ENCODE measurements at regions not wholly inside any gene's neighbourhood (a gene's known extent, or its start where the extent isn't known, plus 50 kb on each side); places are given as distances from the start of the nearest gene placed in this dataset.

DNA sequence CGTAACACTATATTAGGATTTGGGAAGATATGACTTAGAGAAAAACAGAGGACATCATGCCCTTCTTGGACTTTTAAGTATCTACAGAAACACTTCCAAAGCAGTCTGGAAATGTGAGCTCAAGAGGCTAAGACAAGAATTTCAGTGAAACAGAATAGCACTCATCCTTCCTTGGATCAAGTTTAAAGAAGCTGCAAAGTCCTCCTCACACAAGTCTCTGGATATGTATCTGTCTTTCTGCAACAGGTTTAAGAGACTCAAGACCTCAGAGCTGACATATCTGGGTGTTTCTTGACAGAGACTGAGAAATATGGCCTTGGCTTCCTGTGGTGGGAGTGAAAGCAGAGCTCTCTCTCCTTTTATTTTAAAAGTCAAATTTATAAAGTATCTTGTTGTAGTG lies 82.5 kb upstream of the GIMD1 start:
- H3K27ac Mint-ChIP-seq: no peak overlapping the region
- Histone ChIP-seq H4K20me1 (ENCODE audit: control insufficient read depth, insufficient read depth, insufficient read length) (no peaks in the 10 kb centered on the region), H2BK20ac (ENCODE audit: low read depth, low read length, poor library complexity, severe bottlenecking) (no peak overlapping the region), H3K27ac (ENCODE audit: insufficient read length, low read depth, low read length) (no peak overlapping the region), H3K79me2 (ENCODE audit: insufficient read depth, low read length) (no peaks in the 10 kb centered on the region), H2BK120ac (ENCODE audit: low read depth, low read length, poor library complexity, severe bottlenecking) (no peak overlapping the region), H3K9me3 (ENCODE audit: control insufficient read depth, low read depth, low read length) (no peaks in the 10 kb centered on the region), H3K23me2 (ENCODE audit: insufficient read length, low read depth, low read length, poor library complexity, severe bottlenecking) (no peaks in the 10 kb centered on the region), H2AK5ac (ENCODE audit: insufficient read length, low read length) (no peak overlapping the region), H3K27me3 (ENCODE audit: insufficient read depth, low read length) (no peaks in the 10 kb centered on the region), H4K91ac (ENCODE audit: insufficient read length, low read depth, low read length) (no peak overlapping the region), H3K18ac (ENCODE audit: insufficient read length, low read depth, low read length) (no peak overlapping the region), H3K4ac (ENCODE audit: low read depth, low read length) (no peak overlapping the region), H3K4me2 (ENCODE audit: insufficient read depth, insufficient read length, low read length) (no peak overlapping the region), H4K8ac (replicated peaks; ENCODE audit: insufficient read length, low read depth, low read length) (no peak overlapping the region), H2BK15ac (ENCODE audit: low read depth, low read length) (no peak overlapping the region), H3K14ac (ENCODE audit: insufficient read depth, low read length) (no peak overlapping the region), H3K23ac (ENCODE audit: insufficient read length, low read depth, low read length) (no peak overlapping the region), H2BK5ac (ENCODE audit: insufficient read length, low read length) (no peak overlapping the region), H3K9ac (ENCODE audit: extremely low read depth, insufficient read length, low read length) (no peak overlapping the region), H4K5ac (ENCODE audit: insufficient read length, low read depth, low read length) (no peak overlapping the region), H3K79me1 (ENCODE audit: insufficient read depth, low read depth, low read length, poor library complexity, severe bottlenecking) (no peaks in the 10 kb centered on the region), H3K4me1 (ENCODE audit: insufficient read depth, low read length) (no peaks in the 10 kb centered on the region), H3K56ac (ENCODE audit: insufficient read length, low read depth, low read length) (no peak overlapping the region), H2AFZ (ENCODE audit: low read length) (no peak overlapping the region), H2BK12ac (ENCODE audit: insufficient read length, low read depth, low read length) (no peak overlapping the region), H3T11ph (ENCODE audit: low read length) (no peak overlapping the region)
- no CpG with 5 or more reads among the region's 1 CpG for WGBS (ENCODE audit: extremely low coverage, insufficient read length, low lambda C conversion rate)
- peaks cover 2 to 10% (median 5%) of the 10 kb centered on the region in 3 experiments; a peak in 6 of 7 replicates for H3K36me3 Mint-ChIP-seq (ENCODE audit: insufficient read depth in 1 of 3, low read depth in 3 of 3)
- no peaks in the 10 kb centered on the region for H3K4me1 Mint-ChIP-seq
- H3K9me3 Mint-ChIP-seq: peaks cover 8 to 10% of the 10 kb centered on the region in 2 experiments; a peak in 4 of 5 replicates
- no peak for DNase-seq
- TF ChIP-seq, protein P1, sequence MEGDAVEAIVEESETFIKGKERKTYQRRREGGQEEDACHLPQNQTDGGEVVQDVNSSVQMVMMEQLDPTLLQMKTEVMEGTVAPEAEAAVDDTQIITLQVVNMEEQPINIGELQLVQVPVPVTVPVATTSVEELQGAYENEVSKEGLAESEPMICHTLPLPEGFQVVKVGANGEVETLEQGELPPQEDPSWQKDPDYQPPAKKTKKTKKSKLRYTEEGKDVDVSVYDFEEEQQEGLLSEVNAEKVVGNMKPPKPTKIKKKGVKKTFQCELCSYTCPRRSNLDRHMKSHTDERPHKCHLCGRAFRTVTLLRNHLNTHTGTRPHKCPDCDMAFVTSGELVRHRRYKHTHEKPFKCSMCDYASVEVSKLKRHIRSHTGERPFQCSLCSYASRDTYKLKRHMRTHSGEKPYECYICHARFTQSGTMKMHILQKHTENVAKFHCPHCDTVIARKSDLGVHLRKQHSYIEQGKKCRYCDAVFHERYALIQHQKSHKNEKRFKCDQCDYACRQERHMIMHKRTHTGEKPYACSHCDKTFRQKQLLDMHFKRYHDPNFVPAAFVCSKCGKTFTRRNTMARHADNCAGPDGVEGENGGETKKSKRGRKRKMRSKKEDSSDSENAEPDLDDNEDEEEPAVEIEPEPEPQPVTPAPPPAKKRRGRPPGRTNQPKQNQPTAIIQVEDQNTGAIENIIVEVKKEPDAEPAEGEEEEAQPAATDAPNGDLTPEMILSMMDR (conservative IDR thresholded peaks at IDR 0.05): no peak
- H3K27me3 Mint-ChIP-seq (ENCODE audit: low read depth): no peaks in the 10 kb centered on the region; the same call in none of the 2 replicates
- no peak overlapping the region for H3K4me3 Mint-ChIP-seq

All from H9 (cell line).